Activated T-cell treated with anti-CD3 and anti-CD28 coated beads, Interleukin-2, amount 50 U/mL, for 72 hours (primary cell): ENCODE measurements at regions not wholly inside any gene's neighbourhood (a gene's known extent, or its start where the extent isn't known, plus 50 kb on each side); places are given as distances from the start of the nearest gene placed in this dataset.
A peak's percentile ranks its signal among the peaks of the same experiment; 100 is the strongest.

Experiments used
- ATAC-seq, 2 donors: fragments of 150-1000 bp; cut with Tn5 transposase; replicated peaks in 1 of 2; 2 replicates each; pipeline ENCODE4 v1.10.0; 2021; ENCODE audit warnings: moderate library complexity in 2 of 2, mild to moderate bottlenecking in 1 of 2
- DNase-seq, 2 donors: peaks; one replicate each; pipeline ENCODE4 v3.0.0; 2021 to 2022; ENCODE audit warnings: mixed read lengths in 1 of 2
- H3K27ac Mint-ChIP-seq: one replicate; pipeline ENCODE4 v1.8.0; 2022; ENCODE audit warnings: mild to moderate bottlenecking, moderate library complexity, mixed read lengths
- H3K27me3 Mint-ChIP-seq: one replicate; pipeline ENCODE4 v1.8.0; 2022; ENCODE audit warnings: low read depth, mixed read lengths
- H3K36me3 Mint-ChIP-seq, 2 donors: one replicate each; pipeline ENCODE4 v1.8.0; 2022; ENCODE audit warnings: mixed read lengths in 2 of 2, mild to moderate bottlenecking in 1 of 2; ENCODE audit not compliant: insufficient read depth in 2 of 2
- H3K4me1 Mint-ChIP-seq: one replicate; pipeline ENCODE4 v1.8.0; 2022; ENCODE audit warnings: low read depth, mixed read lengths
- H3K4me3 Mint-ChIP-seq, 2 donors: one replicate each; pipeline ENCODE4 v1.8.0; 2022; ENCODE audit warnings: mild to moderate bottlenecking in 2 of 2, mixed read lengths in 2 of 2, moderate library complexity in 2 of 2
- H3K9me3 Mint-ChIP-seq, 2 donors: one replicate each; pipeline ENCODE4 v1.8.0; 2022; ENCODE audit warnings: mixed read lengths in 2 of 2

DNA sequence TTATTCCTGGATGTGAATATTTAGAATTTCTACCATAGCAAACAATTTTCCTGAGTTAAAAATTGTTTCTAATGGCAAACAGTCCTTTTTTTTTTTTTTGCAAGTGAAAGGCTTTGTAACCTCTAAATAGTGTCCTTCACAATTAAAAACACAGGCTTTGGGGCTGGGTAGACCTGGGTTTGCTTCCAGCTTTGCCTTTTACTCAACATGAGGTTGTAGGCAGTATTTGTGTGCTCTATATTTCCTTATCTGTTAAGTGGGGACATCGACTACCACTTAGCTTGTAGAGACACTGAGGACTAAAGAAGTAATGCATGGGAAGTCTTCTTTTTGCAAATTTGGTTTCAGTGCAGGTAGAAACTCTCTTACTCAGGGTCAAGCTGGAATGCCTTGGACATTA, 169.4 kb upstream of the GRB10 start:
- Mint-ChIP-seq H3K4me1 (no peaks in the 10 kb centered on the region), H3K27ac (no peak overlapping the region), H3K27me3 (peaks cover 7% of the 10 kb centered on the region), H3K36me3 (peaks cover 3% of the 10 kb centered on the region in 2 donors), H3K9me3 (peaks cover 4% of the 10 kb centered on the region in 2 donors), H3K4me3 (no peak overlapping the region)
- DNase-seq (no peak), ATAC-seq (no peak)

DNA sequence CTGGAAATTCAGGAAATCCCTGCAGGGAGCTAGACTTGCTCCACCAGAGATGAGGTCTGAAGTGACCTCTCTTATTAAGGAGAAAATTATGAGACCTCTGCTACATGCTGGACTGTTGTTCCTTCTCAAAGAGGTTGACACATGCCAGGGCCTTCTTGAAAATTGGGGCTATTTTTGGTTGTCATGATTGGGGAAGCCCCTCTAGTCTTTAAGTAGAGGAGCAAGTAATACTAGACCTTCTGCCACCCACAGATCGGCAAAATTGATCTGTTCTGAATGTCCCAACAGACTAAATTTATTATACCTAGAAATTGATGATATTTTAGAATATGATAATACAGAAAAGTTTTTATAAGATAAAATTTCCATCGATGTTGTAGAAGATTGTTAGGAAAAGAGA, 160.8 kb upstream of the GRB10 start:
- ATAC-seq: no peak
- Mint-ChIP-seq H3K27ac (no peak overlapping the region), H3K27me3 (peaks cover 12% of the 10 kb centered on the region), H3K4me3 (no peak overlapping the region), H3K4me1 (no peaks in the 10 kb centered on the region), H3K9me3 (peaks cover 3 to 4% of the 10 kb centered on the region in 2 donors), H3K36me3 (peaks cover 2 to 3% of the 10 kb centered on the region in 2 donors)
- DNase-seq: no peak

DNA sequence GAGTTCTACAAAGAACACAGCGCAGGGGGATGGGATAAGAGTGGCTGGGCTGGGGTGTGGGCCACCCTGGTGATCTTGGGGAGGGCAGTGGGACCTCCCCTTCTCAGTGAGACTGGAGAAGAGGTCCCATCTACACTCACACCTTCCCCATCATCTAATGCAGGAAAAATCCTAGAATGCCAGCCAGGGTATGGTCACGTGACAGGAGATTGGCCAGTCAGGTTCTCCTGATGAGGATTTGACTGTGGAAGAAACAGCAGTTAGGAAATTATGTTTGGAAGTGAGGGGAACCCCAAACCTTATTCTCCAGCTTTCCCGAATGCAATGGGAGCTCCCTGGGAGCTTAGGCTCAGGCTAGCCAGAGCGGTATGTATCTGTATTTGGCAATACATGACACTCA, 158.8 kb upstream of the GRB10 start:
- H3K9me3 Mint-ChIP-seq: no peaks in the 10 kb centered on the region
- H3K4me3 Mint-ChIP-seq: no peak overlapping the region
- no peaks in the 10 kb centered on the region for H3K4me1 Mint-ChIP-seq
- no peak for DNase-seq
- peaks cover 13% of the 10 kb centered on the region for H3K27me3 Mint-ChIP-seq
- no peaks in the 10 kb centered on the region for H3K36me3 Mint-ChIP-seq
- no peak overlapping the region for H3K27ac Mint-ChIP-seq
- no peak for ATAC-seq

DNA sequence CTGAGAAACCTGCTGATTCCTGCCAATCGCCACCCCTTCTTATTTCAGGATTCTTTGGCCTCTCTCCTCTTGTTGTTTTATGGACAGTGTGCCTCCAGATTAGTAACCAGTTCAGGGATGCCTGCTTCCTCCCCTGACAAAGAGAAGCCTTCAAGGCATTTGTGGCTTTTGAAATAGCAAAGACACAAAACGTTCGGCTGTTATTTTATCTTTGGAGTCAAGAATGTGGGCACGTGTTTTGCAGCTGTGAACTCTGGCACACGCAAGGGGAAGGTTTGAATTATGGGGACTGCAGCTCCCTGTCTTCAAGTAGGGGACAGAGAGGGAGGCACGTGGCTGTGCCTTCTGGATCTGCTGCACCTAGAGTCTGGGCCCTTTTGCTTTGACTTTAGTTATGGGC, 157.9 kb upstream of the GRB10 start:
- H3K4me3 Mint-ChIP-seq: no peak overlapping the region
- H3K4me1 Mint-ChIP-seq: no peaks in the 10 kb centered on the region
- no peak for ATAC-seq
- DNase-seq: no peak
- no peaks in the 10 kb centered on the region for H3K36me3 Mint-ChIP-seq
- H3K27ac Mint-ChIP-seq: no peak overlapping the region
- peaks cover 20% of the 10 kb centered on the region for H3K27me3 Mint-ChIP-seq
- peaks cover 3 to 6% of the 10 kb centered on the region in 2 donors for H3K9me3 Mint-ChIP-seq

GRCh38 chr7:50939021-50939420, 156.3 kb upstream of the GRB10 start:
- no peak for ATAC-seq
- Mint-ChIP-seq H3K9me3 (peaks cover 5 to 10% of the 10 kb centered on the region in 2 donors), H3K4me1 (no peaks in the 10 kb centered on the region), H3K4me3 (no peak overlapping the region), H3K27ac (no peak overlapping the region), H3K27me3 (peaks cover 25% of the 10 kb centered on the region), H3K36me3 (no peaks in the 10 kb centered on the region)
- no peak for DNase-seq

GRCh38 chr7:50937727-50938126, 155.0 kb upstream of the GRB10 start:
- Mint-ChIP-seq H3K27me3 (peaks cover 25% of the 10 kb centered on the region), H3K9me3 (peaks cover 5 to 10% of the 10 kb centered on the region in 2 donors), H3K36me3 (no peaks in the 10 kb centered on the region), H3K4me3 (no peak overlapping the region), H3K4me1 (no peaks in the 10 kb centered on the region), H3K27ac (no peak overlapping the region)
- no peak for ATAC-seq
- DNase-seq: no peak

DNA sequence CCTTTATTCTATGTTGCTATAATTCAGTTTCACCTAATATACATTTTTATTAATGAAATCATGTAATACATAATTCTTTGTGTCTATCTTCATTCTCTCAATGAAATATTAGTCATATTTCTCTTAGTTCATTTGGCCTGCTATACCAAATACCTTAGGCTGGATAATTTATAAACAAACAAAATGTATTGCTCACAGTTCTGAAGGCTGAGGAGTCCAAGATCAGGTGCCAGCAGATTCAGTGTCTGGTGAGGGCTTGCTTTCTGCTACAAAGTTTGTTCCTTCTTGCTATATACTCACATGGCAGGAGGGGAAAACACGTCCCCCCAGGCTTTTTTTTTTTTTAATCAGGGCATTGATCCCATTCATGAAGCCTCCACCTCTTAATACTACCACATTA, 143.4 kb upstream of the GRB10 start:
- Mint-ChIP-seq H3K27me3 (no peaks in the 10 kb centered on the region), H3K9me3 (no peaks in the 10 kb centered on the region), H3K36me3 (no peaks in the 10 kb centered on the region), H3K4me1 (no peaks in the 10 kb centered on the region), H3K27ac (no peak overlapping the region), H3K4me3 (no peak overlapping the region)
- no peak for DNase-seq
- no peak for ATAC-seq

- H3K36me3 Mint-ChIP-seq: no peaks in the 10 kb centered on the region
- H3K4me3 Mint-ChIP-seq: no peak overlapping the region
- ATAC-seq (no peak), DNase-seq (no peak)
- H3K27me3 Mint-ChIP-seq: peaks cover 13% of the 10 kb centered on the region
- H3K4me1 Mint-ChIP-seq: no peaks in the 10 kb centered on the region
- H3K27ac Mint-ChIP-seq: no peak overlapping the region
- H3K9me3 Mint-ChIP-seq: no peaks in the 10 kb centered on the region
Measured at GRCh38 chr7:50923476-50923875, 140.8 kb upstream of the GRB10 start.

DNA sequence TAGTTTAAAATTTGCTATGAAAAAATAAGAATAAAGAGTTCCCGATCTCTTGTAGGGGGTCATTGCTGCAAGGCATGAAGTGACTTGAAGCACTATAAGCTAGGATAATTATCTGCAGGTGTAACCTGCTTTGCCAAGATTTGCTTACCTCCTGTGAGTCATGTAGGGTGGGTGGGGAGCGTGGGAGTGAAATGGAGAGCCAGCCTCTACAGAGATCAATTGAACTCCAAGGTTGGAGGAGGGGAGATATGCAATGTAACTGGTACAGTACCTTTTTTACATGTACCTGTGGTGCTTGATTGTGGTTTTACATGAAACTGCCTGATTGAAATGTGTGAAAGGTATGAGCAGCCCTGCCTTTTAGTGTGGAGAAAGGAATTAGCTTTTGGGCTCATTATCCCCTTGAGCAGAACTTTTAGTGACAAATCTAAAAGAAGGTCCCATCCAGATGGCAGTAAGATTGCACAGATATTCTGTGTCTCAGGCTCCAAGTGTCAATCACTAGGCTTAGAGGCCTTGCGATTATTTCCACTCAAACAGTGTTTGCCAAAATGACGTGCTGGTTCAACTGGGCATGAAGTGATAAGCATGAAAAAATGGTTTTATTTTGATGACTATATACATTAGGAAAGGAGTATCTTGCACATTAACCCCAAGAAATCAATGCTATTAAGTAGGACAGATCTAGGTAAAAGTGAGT, 138.6 kb upstream of the GRB10 start:
- ATAC-seq (peak in 1 of 2 donors; percentile 41), DNase-seq (no peak)
- no peak overlapping the region for H3K4me3 Mint-ChIP-seq
- H3K36me3 Mint-ChIP-seq: no peaks in the 10 kb centered on the region
- no peak overlapping the region for H3K27ac Mint-ChIP-seq
- no peaks in the 10 kb centered on the region for H3K9me3 Mint-ChIP-seq
- H3K4me1 Mint-ChIP-seq: no peaks in the 10 kb centered on the region
- peaks cover 13% of the 10 kb centered on the region for H3K27me3 Mint-ChIP-seq

- DNase-seq: no peak
- Mint-ChIP-seq H3K36me3 (no peaks in the 10 kb centered on the region), H3K27ac (no peak overlapping the region), H3K4me3 (no peak overlapping the region), H3K4me1 (no peaks in the 10 kb centered on the region), H3K27me3 (peaks cover 13% of the 10 kb centered on the region), H3K9me3 (no peaks in the 10 kb centered on the region)
- no peak for ATAC-seq
Measured at GRCh38 chr7:50920031-50920635, 137.4 kb upstream of the GRB10 start.

DNA sequence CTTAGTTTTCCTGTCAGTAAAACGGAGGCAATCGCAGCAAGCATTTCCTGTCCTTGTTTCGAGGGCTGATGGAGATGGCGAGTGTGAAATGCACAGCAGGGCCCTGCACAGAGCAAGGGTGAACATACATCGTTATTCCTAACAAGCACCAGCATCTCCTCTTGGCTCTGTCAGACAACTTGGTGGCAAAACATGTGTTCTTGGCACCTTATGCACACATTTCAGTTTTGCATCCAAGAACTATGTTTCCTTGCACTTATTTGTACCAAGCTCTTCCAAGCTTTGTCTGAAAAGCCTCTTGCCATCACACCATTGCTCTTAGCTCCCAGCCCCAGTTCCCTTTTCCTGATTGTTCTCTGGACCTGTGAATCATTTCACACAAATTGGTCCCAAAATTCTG, 132.9 kb upstream of the GRB10 start:
- no peaks in the 10 kb centered on the region for H3K9me3 Mint-ChIP-seq
- no peaks in the 10 kb centered on the region for H3K4me1 Mint-ChIP-seq
- ATAC-seq (no peak), DNase-seq (no peak)
- peaks cover 13% of the 10 kb centered on the region for H3K27me3 Mint-ChIP-seq
- no peak overlapping the region for H3K4me3 Mint-ChIP-seq
- no peaks in the 10 kb centered on the region for H3K36me3 Mint-ChIP-seq
- no peak overlapping the region for H3K27ac Mint-ChIP-seq

DNA sequence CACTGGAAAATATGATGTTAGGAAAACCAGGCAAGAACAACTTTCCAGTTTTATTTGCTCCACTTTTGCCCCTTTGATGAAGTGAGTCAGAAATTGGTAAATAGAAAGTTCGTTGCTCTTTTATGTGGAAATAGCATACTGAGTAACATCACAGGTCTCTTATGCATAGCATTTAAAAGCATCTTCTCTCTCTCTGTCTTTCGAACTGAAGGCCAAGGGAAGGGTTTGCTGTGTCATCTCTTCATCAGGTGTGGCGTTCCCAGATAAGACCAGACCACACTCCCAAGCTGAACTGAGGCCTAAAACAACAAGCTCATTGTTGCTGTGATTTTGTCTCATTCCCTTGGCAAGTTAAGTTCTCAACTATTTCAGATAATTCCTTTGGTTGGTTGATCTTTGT, 131.8 kb upstream of the GRB10 start:
- Mint-ChIP-seq H3K27me3 (peaks cover under 1% of the 10 kb centered on the region), H3K27ac (no peak overlapping the region), H3K36me3 (no peaks in the 10 kb centered on the region), H3K4me1 (no peaks in the 10 kb centered on the region), H3K9me3 (no peaks in the 10 kb centered on the region), H3K4me3 (no peak overlapping the region)
- DNase-seq (no peak), ATAC-seq (no peak)

- ATAC-seq (no peak), DNase-seq (no peak)
- Mint-ChIP-seq H3K4me3 (no peak overlapping the region), H3K4me1 (no peaks in the 10 kb centered on the region), H3K9me3 (no peaks in the 10 kb centered on the region), H3K36me3 (no peaks in the 10 kb centered on the region), H3K27me3 (no peaks in the 10 kb centered on the region), H3K27ac (no peak overlapping the region)
Measured at GRCh38 chr7:50908628-50909290, 126.1 kb upstream of the GRB10 start.
